ENCODE measurements at regions not wholly inside any gene's neighbourhood (a gene's known extent, or its start where the extent isn't known, plus 50 kb on each side); places are given as distances from the start of the nearest gene placed in this dataset.

GRCh38 chr6:43876602-43877001 lies 106.6 kb downstream of the VEGFA start:
- H3K9me3 ChIP-seq (replicated peaks), result no peaks in the 10 kb centered on the region
- no peaks in the 10 kb centered on the region for H3K4me1 ChIP-seq
- no peak overlapping the region for H3K4me3 ChIP-seq
- no peaks in the 10 kb centered on the region for H3K36me3 ChIP-seq
- H3K27ac ChIP-seq, result no peak overlapping the region
- no peaks in the 10 kb centered on the region; the same call in none of the 2 replicates for H3K27me3 ChIP-seq
- DNase-seq, result no peak

GRCh38 chr6:43875849-43876572 lies 106.0 kb downstream of the VEGFA start:
- Histone ChIP-seq H3K27ac (no peak overlapping the region), H3K27me3 (no peaks in the 10 kb centered on the region; the same call in none of the 2 replicates), H3K36me3 (no peaks in the 10 kb centered on the region), H3K9me3 (replicated peaks) (no peaks in the 10 kb centered on the region), H3K4me1 (no peaks in the 10 kb centered on the region), H3K4me3 (no peak overlapping the region)
- DNase-seq, result no peak

DNA sequence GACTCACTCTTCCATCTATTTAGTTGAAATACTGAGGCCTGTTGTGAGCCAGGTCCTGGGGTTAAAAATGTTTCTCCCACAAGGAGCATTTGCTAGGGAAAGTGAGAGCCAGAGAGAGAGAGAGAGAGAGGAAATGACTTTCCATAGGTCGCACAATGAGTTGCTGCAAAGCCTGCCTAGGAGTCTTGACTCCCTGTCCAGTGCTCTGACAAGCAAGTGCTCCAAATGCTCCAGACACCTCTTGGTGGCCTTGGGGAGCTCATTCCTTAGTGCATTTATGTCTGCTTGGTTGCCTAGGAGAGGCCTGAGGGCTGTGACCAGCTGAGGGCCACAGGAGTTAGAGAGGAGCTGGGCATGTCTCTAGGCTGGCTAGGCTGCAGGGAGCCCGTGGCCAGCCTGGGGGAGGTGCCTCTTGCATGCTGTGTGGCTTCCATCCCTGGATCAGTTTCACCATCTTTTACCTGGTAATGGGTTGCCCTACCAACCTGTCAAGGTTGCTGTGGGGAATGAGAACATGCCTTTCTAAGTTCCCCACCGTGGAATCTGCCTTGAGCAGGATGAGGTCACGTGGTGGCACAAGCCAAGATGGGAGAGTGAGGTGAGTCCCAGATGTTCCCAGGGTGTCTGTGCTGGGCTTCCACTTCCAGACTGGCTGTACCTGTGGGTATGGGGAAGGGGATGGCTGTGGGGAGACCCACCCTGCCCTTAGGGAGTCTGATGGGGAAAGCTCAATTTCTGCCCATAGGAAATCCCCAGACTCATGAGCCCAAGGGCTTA lies 105.0 kb downstream of the VEGFA start:
- DNase-seq, result no peak
- Histone ChIP-seq H3K27ac (no peak overlapping the region), H3K27me3 (peaks cover under 1% of the 10 kb centered on the region), H3K36me3 (no peaks in the 10 kb centered on the region), H3K9me3 (replicated peaks) (no peaks in the 10 kb centered on the region), H3K4me1 (no peaks in the 10 kb centered on the region), H3K4me3 (no peak overlapping the region)

DNA sequence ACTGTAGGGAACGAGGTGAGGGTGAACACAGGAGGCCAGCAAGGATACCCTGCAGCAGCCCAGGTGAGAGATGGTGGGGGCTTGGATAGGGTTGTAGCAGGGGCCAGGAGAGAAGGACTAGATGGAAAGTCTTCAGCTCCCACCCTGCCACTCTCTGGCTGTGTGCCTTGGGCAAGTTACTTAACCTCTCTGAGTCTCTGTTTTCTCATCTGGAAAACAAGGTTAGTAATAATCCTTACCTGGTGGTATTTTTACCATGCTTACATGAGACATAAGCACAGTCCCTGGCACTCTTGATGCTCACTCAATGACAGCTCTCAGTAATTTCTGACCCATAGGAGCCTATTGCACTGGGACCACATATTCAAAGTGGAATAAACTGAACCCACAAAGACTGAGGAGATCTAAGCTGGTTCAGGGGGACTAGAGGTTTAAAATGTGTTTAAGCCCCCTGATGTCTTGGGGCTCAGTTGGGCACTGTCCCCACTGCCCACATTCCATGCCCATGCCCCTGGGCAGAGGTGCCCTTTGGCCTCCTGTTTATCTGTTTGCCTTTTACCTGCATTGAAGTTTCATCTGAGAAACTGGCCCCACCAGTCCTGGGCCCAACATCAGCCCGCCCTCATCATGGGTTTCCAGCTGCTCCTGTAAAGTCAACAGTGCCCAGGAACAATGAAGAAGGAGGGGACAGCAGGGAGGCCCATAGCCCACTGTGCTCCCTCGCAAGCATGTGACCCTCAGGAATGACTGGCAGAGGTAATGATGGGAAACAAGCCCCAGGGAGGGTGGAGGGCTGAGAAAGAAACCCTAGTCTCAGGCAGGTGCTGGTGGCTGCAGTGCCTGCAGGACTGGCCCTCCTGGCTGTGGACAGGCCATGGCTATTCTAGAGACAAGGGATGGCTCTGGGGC lies 104.0 kb downstream of the VEGFA start:
- Histone ChIP-seq H3K4me3 (no peak overlapping the region), H3K36me3 (no peaks in the 10 kb centered on the region), H3K27ac (no peak overlapping the region), H3K27me3 (peaks cover 2% of the 10 kb centered on the region), H3K9me3 (replicated peaks) (no peaks in the 10 kb centered on the region), H3K4me1 (no peaks in the 10 kb centered on the region)
- DNase-seq, result peak in 1 of 2 experiments; percentile 16

GRCh38 chr6:43871933-43872332 lies 101.9 kb downstream of the VEGFA start:
- no peak for DNase-seq
- Histone ChIP-seq H3K27me3 (peaks cover 2% of the 10 kb centered on the region), H3K4me3 (no peak overlapping the region), H3K36me3 (no peaks in the 10 kb centered on the region), H3K9me3 (replicated peaks) (no peaks in the 10 kb centered on the region), H3K4me1 (no peaks in the 10 kb centered on the region), H3K27ac (no peak overlapping the region)

GRCh38 chr6:43871284-43871683 lies 101.3 kb downstream of the VEGFA start:
- H3K27ac ChIP-seq, result no peak overlapping the region
- no peak for DNase-seq
- H3K4me3 ChIP-seq, result no peak overlapping the region
- H3K9me3 ChIP-seq (replicated peaks), result no peaks in the 10 kb centered on the region
- H3K27me3 ChIP-seq, result peaks cover 2% of the 10 kb centered on the region
- no peaks in the 10 kb centered on the region for H3K36me3 ChIP-seq
- peaks cover 1% of the 10 kb centered on the region; the same call in 1 of the 2 replicates for H3K4me1 ChIP-seq

DNA sequence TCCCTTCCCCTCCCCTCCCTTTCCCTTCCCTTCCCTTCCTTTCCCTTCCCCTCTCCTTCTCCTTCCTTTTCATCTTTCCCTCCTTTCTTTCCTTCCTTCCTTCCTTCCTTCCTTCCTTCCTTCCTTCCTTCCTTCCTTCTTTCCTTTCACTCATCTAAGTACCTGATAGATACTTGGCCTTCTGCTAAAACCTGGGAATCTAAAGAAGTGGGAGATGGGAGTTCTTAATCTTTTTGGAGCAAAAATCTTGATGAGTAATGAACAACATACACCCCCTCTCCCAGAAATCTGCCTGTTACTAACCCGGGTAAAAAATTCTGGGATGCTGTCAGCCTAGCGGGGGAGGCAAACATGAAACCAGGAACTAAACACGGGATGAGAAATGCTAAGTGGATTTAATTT lies 100.7 kb downstream of the VEGFA start:
- Histone ChIP-seq H3K9me3 (replicated peaks) (no peaks in the 10 kb centered on the region), H3K27me3 (peaks cover 2% of the 10 kb centered on the region; the same call in 1 of the 2 replicates), H3K4me1 (peaks cover 5% of the 10 kb centered on the region; the same call in 1 of the 2 replicates), H3K36me3 (no peaks in the 10 kb centered on the region), H3K4me3 (no peak overlapping the region), H3K27ac (no peak overlapping the region)
- no peak for DNase-seq

GRCh38 chr6:43869792-43870659 lies 100.0 kb downstream of the VEGFA start:
- DNase-seq, result peak in 1 of 2 experiments; percentile 15
- Histone ChIP-seq H3K4me3 (no peak overlapping the region), H3K9me3 (replicated peaks) (no peaks in the 10 kb centered on the region), H3K27ac (no peak overlapping the region), H3K27me3 (peaks cover 2% of the 10 kb centered on the region; the same call in 1 of the 2 replicates), H3K4me1 (peaks cover 9% of the 10 kb centered on the region), H3K36me3 (no peaks in the 10 kb centered on the region)

- peak in 1 of 2 experiments; percentile 26 for DNase-seq
- Histone ChIP-seq H3K27ac (no peak overlapping the region), H3K36me3 (no peaks in the 10 kb centered on the region), H3K4me3 (no peak overlapping the region), H3K9me3 (replicated peaks) (no peaks in the 10 kb centered on the region), H3K4me1 (peaks cover 9% of the 10 kb centered on the region), H3K27me3 (peaks cover 2% of the 10 kb centered on the region; the same call in 1 of the 2 replicates)
These were observed 99.2 kb downstream of the VEGFA start for GRCh38 chr6:43869079-43869710.

DNA sequence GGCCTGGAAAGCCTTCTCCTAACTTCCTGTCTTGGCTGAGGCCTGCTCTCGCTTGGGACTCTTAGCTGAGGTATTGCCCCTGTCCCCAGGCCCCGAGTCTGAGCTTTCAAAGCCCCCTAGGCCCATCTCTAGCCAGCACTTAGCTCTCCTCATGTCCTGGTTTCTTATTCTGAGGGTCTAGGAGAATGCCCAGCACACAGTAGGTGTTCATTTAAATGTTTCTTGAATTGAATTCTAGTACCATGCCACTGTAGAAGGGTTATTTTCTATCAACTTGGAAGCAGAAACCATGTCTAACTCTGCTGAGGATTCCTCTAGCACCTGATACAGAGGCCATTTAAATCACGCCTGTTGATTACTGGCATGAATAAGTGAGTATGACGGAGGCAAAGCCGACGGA lies 98.5 kb downstream of the VEGFA start:
- H3K27ac ChIP-seq, result no peak overlapping the region
- H3K36me3 ChIP-seq, result no peaks in the 10 kb centered on the region
- H3K4me1 ChIP-seq, result peaks cover 9% of the 10 kb centered on the region
- H3K4me3 ChIP-seq, result no peak overlapping the region
- no peak for DNase-seq
- H3K9me3 ChIP-seq (replicated peaks), result no peaks in the 10 kb centered on the region
- peaks cover 2% of the 10 kb centered on the region; the same call in 1 of the 2 replicates for H3K27me3 ChIP-seq

GRCh38 chr6:43867996-43868395 lies 98.0 kb downstream of the VEGFA start:
- peaks cover 9% of the 10 kb centered on the region for H3K4me1 ChIP-seq
- no peaks in the 10 kb centered on the region for H3K9me3 ChIP-seq (replicated peaks)
- H3K27ac ChIP-seq, result no peak overlapping the region
- DNase-seq, result no peak
- no peak overlapping the region for H3K4me3 ChIP-seq
- peaks cover 2% of the 10 kb centered on the region; the same call in 1 of the 2 replicates for H3K27me3 ChIP-seq
- H3K36me3 ChIP-seq, result no peaks in the 10 kb centered on the region

DNA sequence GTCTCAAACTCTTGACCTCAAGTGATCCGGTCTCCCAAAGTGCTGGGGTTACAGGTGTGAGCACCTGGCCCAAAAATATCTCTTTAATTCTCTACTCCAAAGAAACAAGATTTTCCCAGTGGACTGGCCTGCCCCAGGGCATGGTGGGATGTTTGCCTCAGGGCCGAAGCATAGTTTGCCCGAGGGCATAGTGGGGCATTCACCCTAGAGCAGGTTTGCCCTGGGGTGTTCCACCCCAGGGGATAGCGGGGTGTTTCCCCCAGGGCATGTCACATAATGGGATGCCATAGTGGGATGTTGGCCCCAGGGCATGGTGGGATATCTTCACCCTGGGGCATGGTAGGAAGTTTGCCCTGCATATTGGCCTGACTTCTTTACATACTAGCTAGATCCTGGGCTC lies 97.2 kb downstream of the VEGFA start:
- Histone ChIP-seq H3K4me3 (no peak overlapping the region), H3K27me3 (peaks cover 2% of the 10 kb centered on the region; the same call in 1 of the 2 replicates), H3K4me1 (peaks cover 9% of the 10 kb centered on the region), H3K9me3 (replicated peaks) (no peaks in the 10 kb centered on the region), H3K27ac (no peak overlapping the region), H3K36me3 (no peaks in the 10 kb centered on the region)
- DNase-seq, result no peak

- Histone ChIP-seq H3K4me3 (no peak overlapping the region), H3K27ac (no peak overlapping the region), H3K36me3 (no peaks in the 10 kb centered on the region), H3K4me1 (peaks cover 9% of the 10 kb centered on the region), H3K27me3 (0 out of 2 replicates have a peak, but pooled peaks cover 2% of the 10 kb centered on the region), H3K9me3 (replicated peaks) (no peaks in the 10 kb centered on the region)
- peak; percentile 70 to 76 for DNase-seq
These were observed 96.1 kb downstream of the VEGFA start for GRCh38 chr6:43865932-43866645.
